Fibroblast of skin of back (primary cell): ENCODE measurements at regions not wholly inside any gene's neighbourhood (a gene's known extent, or its start where the extent isn't known, plus 50 kb on each side); places are given as distances from the start of the nearest gene placed in this dataset.

Experiments
- DNase-seq: peaks from one replicate; pipeline ENCODE4 v3.0.0-alpha.2; 2013

DNA sequence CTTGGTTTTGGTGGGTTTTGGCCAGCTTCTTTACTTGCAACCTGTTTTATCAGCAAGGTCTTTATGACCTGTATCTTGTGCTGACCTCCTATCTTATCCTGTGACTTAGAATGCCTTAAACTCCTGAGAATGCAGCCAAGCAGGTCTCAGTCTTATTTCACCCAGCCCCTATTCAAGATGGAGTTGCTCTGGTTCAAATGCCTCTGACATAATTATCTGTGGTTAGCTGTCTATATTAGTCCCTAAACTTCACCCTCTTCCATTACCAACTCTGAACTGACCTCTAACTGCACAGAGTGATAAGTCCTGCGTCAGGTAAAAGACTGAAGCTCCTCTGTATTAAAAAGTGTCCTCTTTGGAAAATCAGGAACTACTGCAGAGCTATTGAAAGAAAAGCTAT is 61.9 kb upstream of the CD96 start:
- no peak for DNase-seq

DNA sequence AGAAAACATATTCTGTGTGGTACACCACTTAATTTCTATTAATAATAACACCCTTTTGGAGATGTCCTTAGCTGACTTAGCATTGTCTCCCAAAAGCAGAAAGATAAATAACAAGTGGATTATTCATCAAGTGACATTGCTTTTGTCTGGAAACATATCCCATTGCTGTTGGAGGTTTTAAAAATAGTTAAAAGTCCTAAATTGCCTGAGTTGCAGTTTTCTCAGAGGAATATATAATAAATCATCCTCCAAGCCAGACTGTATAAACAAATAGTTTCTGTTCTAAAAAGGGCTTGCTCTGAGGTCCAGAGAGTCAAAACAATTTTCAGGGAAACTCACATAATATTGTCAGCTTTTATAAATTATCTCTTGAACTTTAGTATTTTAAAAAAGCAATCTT is 60.4 kb upstream of the CD96 start:
- peak; percentile 60 for DNase-seq

GRCh38 chr3:111482574-111482973 is 59.4 kb upstream of the CD96 start:
- no peak for DNase-seq

DNA sequence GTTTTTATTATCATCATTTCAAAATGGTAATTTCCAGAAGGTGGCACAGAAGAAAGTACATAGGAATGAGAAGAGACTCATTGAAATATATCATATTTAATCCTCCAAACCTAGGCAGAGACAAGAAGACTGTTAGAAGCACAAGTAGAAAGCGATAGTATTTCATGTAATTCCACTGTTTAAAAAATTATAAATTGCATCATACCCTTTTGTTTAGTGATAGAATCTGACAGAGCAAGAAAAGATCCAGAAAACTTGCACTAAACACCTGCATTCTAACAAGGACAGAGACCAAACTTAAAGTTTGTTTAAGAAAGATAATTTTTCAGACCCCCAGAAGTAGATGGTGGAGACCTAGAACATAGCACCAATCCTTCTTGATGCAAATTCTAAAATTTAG is 56.9 kb upstream of the CD96 start:
- DNase-seq, result no peak
